Type B pancreatic cell (in vitro differentiated cells): ENCODE measurements at regions not wholly inside any gene's neighbourhood (a gene's known extent, or its start where the extent isn't known, plus 50 kb on each side); places are given as distances from the start of the nearest gene placed in this dataset.

Experiments used
- DNase-seq: peaks from one replicate; pipeline ENCODE4 v3.0.0; 2021; ENCODE audit warnings: mixed read lengths; ENCODE audit not compliant: unreplicated experiment; ENCODE audit errors: extremely low spot score
- H3K27ac Mint-ChIP-seq: 2 replicates; pipeline ENCODE4 v1.8.0; 2021; ENCODE audit warnings: mild to moderate bottlenecking, mixed read lengths
- H3K27me3 Mint-ChIP-seq: 2 replicates; pipeline ENCODE4 v1.8.0; 2021; ENCODE audit warnings: mixed read lengths
- H3K36me3 Mint-ChIP-seq: 2 replicates; pipeline ENCODE4 v1.8.0; 2021; ENCODE audit warnings: mixed read lengths
- H3K4me1 Mint-ChIP-seq: one replicate; pipeline ENCODE4 v1.8.0; 2021; ENCODE audit warnings: mixed read lengths; ENCODE audit not compliant: unreplicated experiment
- H3K4me3 Mint-ChIP-seq: 2 replicates; pipeline ENCODE4 v1.8.0; 2021; ENCODE audit warnings: mild to moderate bottlenecking, mixed read lengths
- H3K9me3 Mint-ChIP-seq: 2 replicates; pipeline ENCODE4 v1.8.0; 2021; ENCODE audit warnings: mixed read lengths
- CTCF ChIP-seq: fragments of 200-600 bp; sonication (generic); conservative IDR thresholded peaks from 2 replicates; pipeline ENCODE4 v1.5.0; 2021; ENCODE audit warnings: antibody characterized with exemption, mild to moderate bottlenecking

- TF ChIP-seq CTCF, result no peak
- Mint-ChIP-seq H3K27ac (no peak overlapping the region), H3K9me3 (no peaks in the 10 kb centered on the region), H3K27me3 (no peaks in the 10 kb centered on the region), H3K4me1 (peaks cover 4% of the 10 kb centered on the region), H3K36me3 (no peaks in the 10 kb centered on the region), H3K4me3 (no peak overlapping the region)
- no peak for DNase-seq
Measured at GRCh38 chr2:9055471-9055870, 52.0 kb upstream of the MBOAT2 start.

DNA sequence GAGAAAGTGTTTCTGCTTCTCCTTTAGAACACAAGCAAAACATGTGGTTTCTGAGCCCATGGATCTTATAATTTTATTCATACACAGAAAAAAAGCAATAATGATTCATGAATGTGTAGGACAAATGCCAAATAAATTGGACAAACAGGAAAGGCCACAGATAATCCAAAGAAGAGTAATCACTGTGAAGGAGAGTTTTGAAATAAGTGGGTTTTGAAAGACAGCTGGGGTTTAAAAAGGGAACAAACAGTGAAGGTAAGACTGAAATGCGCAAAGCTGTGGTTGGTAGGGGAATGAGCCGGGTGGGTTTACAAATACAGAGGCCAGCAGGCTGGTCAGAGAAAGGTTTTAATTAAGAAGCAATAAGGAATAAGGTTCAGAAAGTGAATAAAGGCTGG, 50.0 kb upstream of the MBOAT2 start:
- H3K36me3 Mint-ChIP-seq, result no peaks in the 10 kb centered on the region
- H3K4me1 Mint-ChIP-seq, result peaks cover 4% of the 10 kb centered on the region
- H3K9me3 Mint-ChIP-seq, result no peaks in the 10 kb centered on the region
- no peaks in the 10 kb centered on the region for H3K27me3 Mint-ChIP-seq
- no peak for TF ChIP-seq CTCF
- no peak for DNase-seq
- H3K4me3 Mint-ChIP-seq, result no peak overlapping the region
- no peak overlapping the region for H3K27ac Mint-ChIP-seq
